PC-3 (cell line): ENCODE measurements at regions not wholly inside any gene's neighbourhood (a gene's known extent, or its start where the extent isn't known, plus 50 kb on each side); places are given as distances from the start of the nearest gene placed in this dataset.

Experiments
- CTCF ChIP-seq: fragments of 300-600 bp; sonication (generic); conservative IDR thresholded peaks from 2 replicates; pipeline ENCODE4 v1.5.1; 2017; ENCODE audit warnings: antibody characterized with exemption, low read depth, mild to moderate bottlenecking, low read length
- EZH2phosphoT487 ChIP-seq: fragments of 300-600 bp; sonication (generic); IDR thresholded peaks from 2 replicates; pipeline ENCODE4 v1.6.1; 2018; ENCODE audit warnings: mild to moderate bottlenecking, antibody characterized with exemption, low read length, borderline replicate concordance

DNA sequence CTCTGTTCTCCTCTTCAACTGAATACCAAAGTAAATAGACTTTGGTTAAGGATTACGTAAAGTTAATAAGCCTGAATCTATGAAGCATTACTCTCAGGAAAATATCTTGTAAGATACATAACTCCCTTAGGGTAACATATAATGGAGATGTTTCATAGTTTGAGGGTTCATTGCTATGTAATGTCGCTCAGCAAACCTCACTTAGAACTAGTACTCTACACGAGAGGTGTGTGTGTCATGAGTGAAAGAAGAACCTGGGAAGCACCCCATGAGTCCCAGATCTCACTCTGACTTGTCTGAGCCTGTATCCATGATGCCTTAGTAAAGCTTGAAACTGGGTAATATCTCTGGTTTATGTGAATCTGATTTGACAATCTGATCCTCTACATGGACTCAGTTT is 429.5 kb upstream of the ANO3 start:
- TF ChIP-seq CTCF (no peak), EZH2phosphoT487 (no peak)
